ENCODE measurements at regions not wholly inside any gene's neighbourhood (a gene's known extent, or its start where the extent isn't known, plus 50 kb on each side); places are given as distances from the start of the nearest gene placed in this dataset.

GRCh38 chr9:6133346-6134063 is 82.1 kb upstream of the IL33 start:
- Histone ChIP-seq H3K27ac (no peak overlapping the region), H3K4me1 (no peaks in the 10 kb centered on the region), H3K36me3 (no peaks in the 10 kb centered on the region), H3K4me3 (no peak overlapping the region), H3K27me3 (no peaks in the 10 kb centered on the region), H3K9me3 (no peaks in the 10 kb centered on the region)
- TF ChIP-seq CTCF (IDR thresholded peaks at IDR 0.05) = no peak
- intact Hi-C loops (cut with DNase I; ENCODE audit: low total_unique reads) = no loop called here
- DNase-seq (ENCODE audit: low spot score in 2 of 2) = no peak

- H3K36me3 ChIP-seq = no peaks in the 10 kb centered on the region
- no peak for DNase-seq (ENCODE audit: low spot score in 2 of 2)
- intact Hi-C loops (cut with DNase I; ENCODE audit: low total_unique reads) = no loop called here
Observed at GRCh38 chr9:6132650-6133049, 83.0 kb upstream of the IL33 start.

GRCh38 chr9:6128030-6128429 is 87.6 kb upstream of the IL33 start:
- intact Hi-C loops (cut with DNase I; ENCODE audit: low total_unique reads) = no loop called here
- H3K9me3 ChIP-seq = no peaks in the 10 kb centered on the region
- H3K27ac ChIP-seq = no peak overlapping the region
- no peaks in the 10 kb centered on the region for H3K36me3 ChIP-seq
- H3K4me1 ChIP-seq = no peaks in the 10 kb centered on the region
- no peak overlapping the region for H3K4me3 ChIP-seq
- DNase-seq (ENCODE audit: low spot score in 2 of 2) = no peak
- TF ChIP-seq CTCF (IDR thresholded peaks at IDR 0.05) = no peak
- TF ChIP-seq POLR2AphosphoS5 (IDR thresholded peaks at IDR 0.05) = no peak
- no peak for TF ChIP-seq POLR2A (IDR thresholded peaks at IDR 0.05)
- H3K27me3 ChIP-seq = no peaks in the 10 kb centered on the region

More at GRCh38 chr9:6132650-6133049, 83.0 kb upstream of the IL33 start:
- Histone ChIP-seq H3K27me3 (no peaks in the 10 kb centered on the region), H3K27ac (no peak overlapping the region), H3K4me1 (no peaks in the 10 kb centered on the region), H3K9me3 (no peaks in the 10 kb centered on the region), H3K4me3 (no peak overlapping the region)
- TF ChIP-seq POLR2AphosphoS5 (IDR thresholded peaks at IDR 0.05) = no peak

GRCh38 chr9:6126377-6126776 is 89.2 kb upstream of the IL33 start:
- H3K27ac ChIP-seq = no peak overlapping the region
- no peak overlapping the region for H3K4me3 ChIP-seq
- no peaks in the 10 kb centered on the region for H3K36me3 ChIP-seq
- no peaks in the 10 kb centered on the region for H3K9me3 ChIP-seq
- no peaks in the 10 kb centered on the region for H3K4me1 ChIP-seq
- no peak for DNase-seq (ENCODE audit: low spot score in 2 of 2)
- TF ChIP-seq POLR2A (IDR thresholded peaks at IDR 0.05) (no peak), CTCF (IDR thresholded peaks at IDR 0.05) (no peak), POLR2AphosphoS5 (IDR thresholded peaks at IDR 0.05) (no peak)
- intact Hi-C loops (cut with DNase I; ENCODE audit: low total_unique reads) = no loop called here
- H3K27me3 ChIP-seq = no peaks in the 10 kb centered on the region

- TF ChIP-seq POLR2AphosphoS5 (IDR thresholded peaks at IDR 0.05) (no peak), POLR2A (IDR thresholded peaks at IDR 0.05) (no peak), CTCF (IDR thresholded peaks at IDR 0.05) (no peak)
- no peak for DNase-seq (ENCODE audit: low spot score in 2 of 2)
Observed at GRCh38 chr9:6123416-6123815, 92.2 kb upstream of the IL33 start.

GRCh38 chr9:6121707-6122106 is 93.9 kb upstream of the IL33 start:
- no peaks in the 10 kb centered on the region for H3K36me3 ChIP-seq
- H3K27me3 ChIP-seq = no peaks in the 10 kb centered on the region
- no peak overlapping the region for H3K4me3 ChIP-seq

More at GRCh38 chr9:6123416-6123815, 92.2 kb upstream of the IL33 start:
- H3K27me3 ChIP-seq = no peaks in the 10 kb centered on the region
- no peaks in the 10 kb centered on the region for H3K36me3 ChIP-seq
- no peaks in the 10 kb centered on the region for H3K9me3 ChIP-seq
- no peaks in the 10 kb centered on the region for H3K4me1 ChIP-seq
- no peak overlapping the region for H3K27ac ChIP-seq
- H3K4me3 ChIP-seq = no peak overlapping the region
- intact Hi-C loops (cut with DNase I; ENCODE audit: low total_unique reads) = no loop called here

More at GRCh38 chr9:6121707-6122106, 93.9 kb upstream of the IL33 start:
- H3K27ac ChIP-seq = no peak overlapping the region
- H3K4me1 ChIP-seq = no peaks in the 10 kb centered on the region
- DNase-seq (ENCODE audit: low spot score in 2 of 2) = no peak
- no peaks in the 10 kb centered on the region for H3K9me3 ChIP-seq
- TF ChIP-seq POLR2A (IDR thresholded peaks at IDR 0.05) (no peak), CTCF (IDR thresholded peaks at IDR 0.05) (no peak), POLR2AphosphoS5 (IDR thresholded peaks at IDR 0.05) (no peak)
- intact Hi-C loops (cut with DNase I; ENCODE audit: low total_unique reads) = no loop called here
